ENCODE measurements at regions not wholly inside any gene's neighbourhood (a gene's known extent, or its start where the extent isn't known, plus 50 kb on each side); places are given as distances from the start of the nearest gene placed in this dataset.

- Histone ChIP-seq H3K9ac (ENCODE audit: insufficient read length, low read depth) (no peak overlapping the region), H3K36me3 (ENCODE audit: insufficient read depth, insufficient read length, low read length) (no peaks in the 10 kb centered on the region), H3K9me3 (ENCODE audit: insufficient read depth, low read length) (no peaks in the 10 kb centered on the region), H3K27me3 (ENCODE audit: insufficient read depth, insufficient read length) (no peaks in the 10 kb centered on the region), H3K4me1 (ENCODE audit: insufficient read depth, insufficient read length) (no peaks in the 10 kb centered on the region), H3K4me3 (ENCODE audit: insufficient read length, low read depth) (no peak overlapping the region)
- no peak for DNase-seq (ENCODE audit: low read depth, low spot score)
- TF ChIP-seq SUZ12 (IDR thresholded peaks at IDR 0.05; ENCODE audit: extremely low read depth, insufficient read depth, insufficient read length) (no peak), YY1 (IDR thresholded peaks at IDR 0.05; ENCODE audit: insufficient read depth, insufficient read length) (no peak), ZNF274 (IDR thresholded peaks at IDR 0.05; ENCODE audit: low read depth, low read length) (no peak)
Observed at GRCh38 chr11:82636615-82637014, 97.0 kb downstream of the FAM181B start.

- H3K27me3 ChIP-seq (ENCODE audit: insufficient read depth, insufficient read length) = no peaks in the 10 kb centered on the region
- H3K9me3 ChIP-seq (ENCODE audit: insufficient read depth, low read length) = no peaks in the 10 kb centered on the region
- H3K4me3 ChIP-seq (ENCODE audit: insufficient read length, low read depth) = no peak overlapping the region
- no peak for DNase-seq (ENCODE audit: low read depth, low spot score)
- H3K4me1 ChIP-seq (ENCODE audit: insufficient read depth, insufficient read length) = no peaks in the 10 kb centered on the region
- no peaks in the 10 kb centered on the region for H3K36me3 ChIP-seq (ENCODE audit: insufficient read depth, insufficient read length, low read length)
- no peak overlapping the region for H3K9ac ChIP-seq (ENCODE audit: insufficient read length, low read depth)
- no peak for TF ChIP-seq YY1 (IDR thresholded peaks at IDR 0.05; ENCODE audit: insufficient read depth, insufficient read length)
Observed at GRCh38 chr11:82634091-82634490, 99.6 kb downstream of the FAM181B start.

GRCh38 chr11:82631722-82632630 is 101.7 kb downstream of the FAM181B start:
- no peak for TF ChIP-seq ZNF274 (IDR thresholded peaks at IDR 0.05; ENCODE audit: low read depth, low read length)
- no peak for TF ChIP-seq SUZ12 (IDR thresholded peaks at IDR 0.05; ENCODE audit: extremely low read depth, insufficient read depth, insufficient read length)
- TF ChIP-seq YY1 (IDR thresholded peaks at IDR 0.05; ENCODE audit: insufficient read depth, insufficient read length) = no peak
- H3K4me3 ChIP-seq (ENCODE audit: insufficient read length, low read depth) = no peak overlapping the region
- H3K36me3 ChIP-seq (ENCODE audit: insufficient read depth, insufficient read length, low read length) = no peaks in the 10 kb centered on the region
- H3K27me3 ChIP-seq (ENCODE audit: insufficient read depth, insufficient read length) = no peaks in the 10 kb centered on the region
- H3K9ac ChIP-seq (ENCODE audit: insufficient read length, low read depth) = no peak overlapping the region
- H3K9me3 ChIP-seq (ENCODE audit: insufficient read depth, low read length) = no peaks in the 10 kb centered on the region
- no peaks in the 10 kb centered on the region for H3K4me1 ChIP-seq (ENCODE audit: insufficient read depth, insufficient read length)
- DNase-seq (ENCODE audit: low read depth, low spot score) = no peak

- Histone ChIP-seq H3K4me1 (ENCODE audit: insufficient read depth, insufficient read length) (no peaks in the 10 kb centered on the region), H3K27me3 (ENCODE audit: insufficient read depth, insufficient read length) (no peaks in the 10 kb centered on the region), H3K4me3 (ENCODE audit: insufficient read length, low read depth) (no peak overlapping the region), H3K9me3 (ENCODE audit: insufficient read depth, low read length) (no peaks in the 10 kb centered on the region), H3K36me3 (ENCODE audit: insufficient read depth, insufficient read length, low read length) (no peaks in the 10 kb centered on the region), H3K9ac (ENCODE audit: insufficient read length, low read depth) (no peak overlapping the region)
- no peak for DNase-seq (ENCODE audit: low read depth, low spot score)
- no peak for TF ChIP-seq SUZ12 (IDR thresholded peaks at IDR 0.05; ENCODE audit: extremely low read depth, insufficient read depth, insufficient read length)
- TF ChIP-seq YY1 (IDR thresholded peaks at IDR 0.05; ENCODE audit: insufficient read depth, insufficient read length) = no peak
- no peak for TF ChIP-seq ZNF274 (IDR thresholded peaks at IDR 0.05; ENCODE audit: low read depth, low read length)
Observed at GRCh38 chr11:82610671-82611070, 123.0 kb downstream of the FAM181B start.

- H3K27me3 ChIP-seq (ENCODE audit: insufficient read depth, insufficient read length) = no peaks in the 10 kb centered on the region
- H3K36me3 ChIP-seq (ENCODE audit: insufficient read depth, insufficient read length, low read length) = no peaks in the 10 kb centered on the region
- TF ChIP-seq ZNF274 (IDR thresholded peaks at IDR 0.05; ENCODE audit: low read depth, low read length) = no peak
- H3K9me3 ChIP-seq (ENCODE audit: insufficient read depth, low read length) = no peaks in the 10 kb centered on the region
- H3K4me1 ChIP-seq (ENCODE audit: insufficient read depth, insufficient read length) = no peaks in the 10 kb centered on the region
- no peak overlapping the region for H3K4me3 ChIP-seq (ENCODE audit: insufficient read length, low read depth)
- no peak for DNase-seq (ENCODE audit: low read depth, low spot score)
- no peak overlapping the region for H3K9ac ChIP-seq (ENCODE audit: insufficient read length, low read depth)
Observed at GRCh38 chr11:82606738-82607137, 126.9 kb downstream of the FAM181B start.

GRCh38 chr11:82601711-82602110 is 132.0 kb downstream of the FAM181B start:
- no peak for TF ChIP-seq SUZ12 (IDR thresholded peaks at IDR 0.05; ENCODE audit: extremely low read depth, insufficient read depth, insufficient read length)
- TF ChIP-seq ZNF274 (IDR thresholded peaks at IDR 0.05; ENCODE audit: low read depth, low read length) = no peak
- no peak for TF ChIP-seq YY1 (IDR thresholded peaks at IDR 0.05; ENCODE audit: insufficient read depth, insufficient read length)

GRCh38 chr11:82599836-82600235 is 133.8 kb downstream of the FAM181B start:
- Histone ChIP-seq H3K9me3 (ENCODE audit: insufficient read depth, low read length) (no peaks in the 10 kb centered on the region), H3K9ac (ENCODE audit: insufficient read length, low read depth) (no peak overlapping the region), H3K4me3 (ENCODE audit: insufficient read length, low read depth) (no peak overlapping the region), H3K27me3 (ENCODE audit: insufficient read depth, insufficient read length) (no peaks in the 10 kb centered on the region), H3K4me1 (ENCODE audit: insufficient read depth, insufficient read length) (no peaks in the 10 kb centered on the region), H3K36me3 (ENCODE audit: insufficient read depth, insufficient read length, low read length) (no peaks in the 10 kb centered on the region)
- no peak for DNase-seq (ENCODE audit: low read depth, low spot score)
- TF ChIP-seq YY1 (IDR thresholded peaks at IDR 0.05; ENCODE audit: insufficient read depth, insufficient read length) (no peak), ZNF274 (IDR thresholded peaks at IDR 0.05; ENCODE audit: low read depth, low read length) (no peak), SUZ12 (IDR thresholded peaks at IDR 0.05; ENCODE audit: extremely low read depth, insufficient read depth, insufficient read length) (no peak)

More at GRCh38 chr11:82601711-82602110, 132.0 kb downstream of the FAM181B start:
- Histone ChIP-seq H3K9me3 (ENCODE audit: insufficient read depth, low read length) (no peaks in the 10 kb centered on the region), H3K27me3 (ENCODE audit: insufficient read depth, insufficient read length) (no peaks in the 10 kb centered on the region), H3K36me3 (ENCODE audit: insufficient read depth, insufficient read length, low read length) (no peaks in the 10 kb centered on the region), H3K9ac (ENCODE audit: insufficient read length, low read depth) (no peak overlapping the region), H3K4me3 (ENCODE audit: insufficient read length, low read depth) (no peak overlapping the region), H3K4me1 (ENCODE audit: insufficient read depth, insufficient read length) (no peaks in the 10 kb centered on the region)
- no peak for DNase-seq (ENCODE audit: low read depth, low spot score)
